ENCODE measurements at regions not wholly inside any gene's neighbourhood (a gene's known extent, or its start where the extent isn't known, plus 50 kb on each side); places are given as distances from the start of the nearest gene placed in this dataset.

DNA sequence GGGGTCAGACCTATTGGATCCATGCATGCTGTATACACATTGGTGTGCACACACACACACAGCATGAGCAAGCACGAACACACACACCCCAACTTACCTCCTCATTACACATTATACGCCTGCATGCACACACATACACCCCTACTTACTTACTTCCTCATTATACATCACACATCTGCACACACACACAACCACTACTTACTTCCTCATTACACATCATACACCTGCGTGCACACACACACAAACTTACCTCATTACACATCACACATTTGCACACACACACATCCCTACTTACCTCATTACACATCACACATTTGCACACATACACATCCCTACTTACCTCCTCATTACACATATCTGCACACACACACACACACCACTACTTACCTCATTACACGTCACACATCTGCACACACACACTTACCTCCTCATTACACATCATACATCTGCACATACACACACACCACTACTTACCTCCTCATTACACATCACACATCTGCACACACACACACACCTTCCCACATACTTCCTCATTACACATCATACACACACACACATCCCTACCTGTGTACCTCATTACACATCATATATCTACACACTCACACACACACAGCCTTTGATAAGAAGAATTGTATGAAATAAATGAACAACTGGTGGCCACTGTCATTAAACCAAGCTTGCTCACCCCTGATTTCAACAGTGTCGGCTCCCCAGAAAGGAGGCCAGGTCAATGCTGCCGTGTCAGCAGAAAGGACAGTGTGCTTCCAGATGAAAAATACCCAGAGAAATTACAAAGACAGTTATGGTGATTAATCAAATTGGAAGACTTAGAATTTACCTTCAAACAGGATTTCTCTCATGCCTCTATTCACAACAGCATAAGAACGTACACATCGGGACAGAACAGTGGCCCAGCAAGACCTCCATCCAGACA, 117.8 kb downstream of the SETD4 start:
- intact Hi-C loops (cut with DNase I; ENCODE audit: low total_unique reads) (loop anchor here (5.0 kb wide), 1 partner anchor 1245 kb away; no protein-coding TSS in a partner anchor), in situ Hi-C loops (cut with MboI; ENCODE audit: low sequenced_read_pairs in 4 of 4) (loop anchor here in 1 of 4 donors (10.0 to 25.0 kb wide), 2 partner anchors 1198 to 1255 kb away; no protein-coding TSS in a partner anchor)
- Histone ChIP-seq H3K36me3 (no peaks in the 10 kb centered on the region), H3K9me3 (no peaks in the 10 kb centered on the region), H3K4me3 (no peak overlapping the region), H3K27me3 (no peaks in the 10 kb centered on the region), H3K27ac (no peak overlapping the region), H3K4me1 (peaks cover 4% of the 10 kb centered on the region in 2 donors)
- DNase-seq = no peak
- TF ChIP-seq, protein P1, sequence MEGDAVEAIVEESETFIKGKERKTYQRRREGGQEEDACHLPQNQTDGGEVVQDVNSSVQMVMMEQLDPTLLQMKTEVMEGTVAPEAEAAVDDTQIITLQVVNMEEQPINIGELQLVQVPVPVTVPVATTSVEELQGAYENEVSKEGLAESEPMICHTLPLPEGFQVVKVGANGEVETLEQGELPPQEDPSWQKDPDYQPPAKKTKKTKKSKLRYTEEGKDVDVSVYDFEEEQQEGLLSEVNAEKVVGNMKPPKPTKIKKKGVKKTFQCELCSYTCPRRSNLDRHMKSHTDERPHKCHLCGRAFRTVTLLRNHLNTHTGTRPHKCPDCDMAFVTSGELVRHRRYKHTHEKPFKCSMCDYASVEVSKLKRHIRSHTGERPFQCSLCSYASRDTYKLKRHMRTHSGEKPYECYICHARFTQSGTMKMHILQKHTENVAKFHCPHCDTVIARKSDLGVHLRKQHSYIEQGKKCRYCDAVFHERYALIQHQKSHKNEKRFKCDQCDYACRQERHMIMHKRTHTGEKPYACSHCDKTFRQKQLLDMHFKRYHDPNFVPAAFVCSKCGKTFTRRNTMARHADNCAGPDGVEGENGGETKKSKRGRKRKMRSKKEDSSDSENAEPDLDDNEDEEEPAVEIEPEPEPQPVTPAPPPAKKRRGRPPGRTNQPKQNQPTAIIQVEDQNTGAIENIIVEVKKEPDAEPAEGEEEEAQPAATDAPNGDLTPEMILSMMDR (IDR thresholded peaks at IDR 0.05 in 4 of 5, conservative IDR thresholded peaks at IDR 0.05 in 1 of 5) = no peak
- TF ChIP-seq POLR2A (IDR thresholded peaks at IDR 0.05) = no peak
- ATAC-seq = no peak

GRCh38 chr21:35940074-35940927, 120.0 kb downstream of the SETD4 start:
- H3K9me3 ChIP-seq = no peaks in the 10 kb centered on the region
- intact Hi-C loops (cut with DNase I; ENCODE audit: low total_unique reads) (loop anchor here (1.0 to 5.0 kb wide), 2 partner anchors 1195 to 1243 kb away; no protein-coding TSS in a partner anchor), in situ Hi-C loops (cut with MboI; ENCODE audit: low sequenced_read_pairs in 4 of 4) (loop anchor here in 1 of 4 donors (10.0 to 25.0 kb wide), 2 partner anchors 1196 to 1253 kb away; no protein-coding TSS in a partner anchor)
- TF ChIP-seq POLR2A (IDR thresholded peaks at IDR 0.05) = no peak
- TF ChIP-seq, protein P1 (IDR thresholded peaks at IDR 0.05 in 4 of 5, conservative IDR thresholded peaks at IDR 0.05 in 1 of 5) = peak in 4 of 5 experiments; percentile 48 to 65 (median 56)
- H3K27ac ChIP-seq = no peak overlapping the region
- DNase-seq (peak; percentile 12 to 32), ATAC-seq (peak; percentile 94 to 99)
- H3K36me3 ChIP-seq = no peaks in the 10 kb centered on the region
- no peak overlapping the region for H3K4me3 ChIP-seq
- peaks cover 4% of the 10 kb centered on the region in 2 donors for H3K4me1 ChIP-seq
- H3K27me3 ChIP-seq = no peaks in the 10 kb centered on the region

GRCh38 chr21:35938446-35938845, 121.9 kb downstream of the SETD4 start:
- intact Hi-C loops (cut with DNase I; ENCODE audit: low total_unique reads) (no loop called here), in situ Hi-C loops (cut with MboI; ENCODE audit: low sequenced_read_pairs in 4 of 4) (loop anchor here in 3 of 4 donors (10.0 to 25.0 kb wide), 3 partner anchors 1054 to 1251 kb away; no protein-coding TSS in a partner anchor)
- ATAC-seq = no peak
- TF ChIP-seq, protein P1 (IDR thresholded peaks at IDR 0.05 in 4 of 5, conservative IDR thresholded peaks at IDR 0.05 in 1 of 5) = no peak
- no peak for TF ChIP-seq POLR2A (IDR thresholded peaks at IDR 0.05)
- peaks cover 4 to 6% of the 10 kb centered on the region in 2 donors for H3K4me1 ChIP-seq
- H3K36me3 ChIP-seq = no peaks in the 10 kb centered on the region
- H3K27ac ChIP-seq = no peak overlapping the region
- H3K9me3 ChIP-seq = no peaks in the 10 kb centered on the region
- no peaks in the 10 kb centered on the region for H3K27me3 ChIP-seq
- no peak for DNase-seq
- H3K4me3 ChIP-seq = no peak overlapping the region

- DNase-seq (peak; percentile 60 to 75), ATAC-seq (peak; percentile 34 to 43)
- Histone ChIP-seq H3K27me3 (no peaks in the 10 kb centered on the region), H3K36me3 (no peaks in the 10 kb centered on the region), H3K27ac (peak overlapping the region in 2 of 4 donors; percentile 75 to 77), H3K9me3 (no peaks in the 10 kb centered on the region), H3K4me1 (peaks cover 8 to 19% of the 10 kb centered on the region in 2 donors), H3K4me3 (no peak overlapping the region)
- in situ Hi-C loops (cut with MboI; ENCODE audit: low sequenced_read_pairs in 4 of 4) (loop anchor here in 3 of 4 donors (10.0 to 25.0 kb wide), 3 partner anchors 1049 to 1246 kb away; no protein-coding TSS in a partner anchor), intact Hi-C loops (cut with DNase I; ENCODE audit: low total_unique reads) (loop anchor here (2.0 to 5.0 kb wide), 2 partner anchors 91 to 1045 kb away; no protein-coding TSS in a partner anchor)
- TF ChIP-seq POLR2A (IDR thresholded peaks at IDR 0.05) = no peak
- TF ChIP-seq, protein P1 (IDR thresholded peaks at IDR 0.05 in 4 of 5, conservative IDR thresholded peaks at IDR 0.05 in 1 of 5) = no peak
Measured at GRCh38 chr21:35933466-35933865, 126.9 kb downstream of the SETD4 start.
